ENCODE measurements at regions not wholly inside any gene's neighbourhood (a gene's known extent, or its start where the extent isn't known, plus 50 kb on each side); places are given as distances from the start of the nearest gene placed in this dataset.

DNA sequence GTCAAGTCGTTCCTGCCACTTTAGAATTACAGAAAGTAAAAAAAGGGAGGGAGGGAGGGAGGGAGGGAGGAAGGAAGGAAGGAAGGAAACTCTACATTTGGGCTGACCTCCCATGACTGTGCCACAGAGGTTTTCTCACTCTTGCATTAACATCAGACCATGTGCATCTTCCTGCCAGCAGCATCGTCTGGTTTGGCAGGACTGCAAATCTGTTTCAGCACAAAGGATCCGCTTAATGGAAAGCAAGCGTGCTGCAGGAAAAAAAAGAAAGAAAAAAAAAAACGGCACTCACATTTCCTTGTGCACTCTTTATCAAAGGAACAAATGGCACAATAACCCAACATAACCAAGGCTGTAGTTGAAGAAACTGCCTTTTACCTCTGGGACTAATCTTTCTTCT lies 148.8 kb upstream of the HES1 start:
- no peak for DNase-seq (ENCODE audit: low read depth in 2 of 2)

- no peak for DNase-seq (ENCODE audit: low read depth in 2 of 2)
These were observed 146.8 kb upstream of the HES1 start for GRCh38 chr3:193989186-193989585.

- no peak for DNase-seq (ENCODE audit: low read depth in 2 of 2)
These were observed 144.1 kb upstream of the HES1 start for GRCh38 chr3:193991666-193992424.

DNA sequence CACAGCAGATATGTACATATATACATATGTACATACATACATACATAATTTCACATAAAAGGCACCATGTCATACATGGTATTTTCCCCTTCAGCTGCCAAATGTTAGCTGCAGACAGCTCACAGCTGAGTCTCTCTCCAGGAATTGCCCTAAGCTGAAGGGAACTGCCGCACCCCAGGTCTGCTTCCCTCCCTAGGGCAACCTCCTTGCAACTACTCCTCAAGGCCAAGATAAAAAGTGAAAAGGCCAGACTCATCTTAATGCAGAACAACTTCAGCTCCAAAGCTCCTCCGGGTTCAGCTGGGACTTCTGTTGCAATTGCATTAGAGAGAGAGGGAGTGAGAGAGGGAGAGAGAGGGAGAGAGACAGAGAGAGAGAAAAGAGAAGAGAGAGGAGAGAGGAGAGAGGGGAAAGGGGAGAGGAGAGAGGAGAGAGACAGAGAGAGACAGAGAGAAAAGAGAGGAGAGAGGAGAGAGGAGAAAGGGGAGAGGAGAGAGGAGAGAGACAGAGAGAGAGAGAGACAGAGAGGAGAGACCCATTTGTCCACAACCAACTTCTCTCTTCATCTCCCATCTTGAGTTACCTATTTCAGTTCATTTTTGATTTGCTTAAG lies 143.4 kb upstream of the HES1 start:
- no peak for DNase-seq (ENCODE audit: low read depth in 2 of 2)

GRCh38 chr3:193996221-193996620 lies 139.7 kb upstream of the HES1 start:
- DNase-seq (ENCODE audit: low read depth in 2 of 2) = no peak

GRCh38 chr3:193996641-193997089 lies 139.3 kb upstream of the HES1 start:
- DNase-seq (ENCODE audit: low read depth in 2 of 2) = no peak

DNA sequence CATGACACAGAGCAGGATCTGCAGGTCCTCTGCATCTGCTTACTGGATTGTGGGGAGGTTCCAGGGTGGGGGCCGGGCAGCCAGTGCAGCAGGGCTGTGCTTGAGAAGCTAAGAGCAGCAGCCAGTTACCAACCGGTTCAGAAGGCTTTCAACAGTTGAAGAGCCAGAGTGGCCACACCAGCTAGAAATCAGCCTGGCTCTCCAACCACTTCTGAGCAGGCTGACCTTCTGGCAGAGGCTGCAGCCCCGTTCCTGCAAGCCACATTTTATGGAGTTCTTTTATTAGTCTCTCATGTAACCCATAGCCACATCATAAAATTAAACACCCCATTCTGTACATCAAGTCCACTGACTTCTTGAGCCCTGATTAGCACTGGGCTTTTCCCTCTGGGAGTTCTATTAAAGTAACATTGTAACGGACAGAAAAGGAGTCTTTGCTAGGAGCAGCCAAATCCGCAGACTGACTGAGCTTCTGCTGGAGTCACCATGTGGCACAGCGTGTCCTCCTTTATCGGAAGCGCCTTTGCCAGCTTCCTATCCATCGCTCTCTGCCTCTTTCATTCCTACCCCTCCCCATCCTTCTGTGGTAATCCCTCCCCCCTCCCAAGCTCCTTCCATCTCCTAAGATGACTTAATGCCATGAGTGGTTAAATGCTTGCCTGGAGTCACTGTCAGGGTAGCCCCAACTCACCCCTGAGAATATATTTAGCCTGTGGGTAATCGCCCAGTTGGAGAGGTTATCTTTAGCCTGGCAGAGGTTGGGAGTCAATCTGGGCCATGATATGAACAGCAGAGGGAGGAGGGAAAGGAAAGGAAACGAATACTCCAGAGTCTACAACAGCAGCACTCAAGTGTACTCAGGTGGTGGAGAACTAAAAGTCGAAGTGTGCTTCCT lies 138.5 kb upstream of the HES1 start:
- no peak for DNase-seq (ENCODE audit: low read depth in 2 of 2)

- no peak for DNase-seq (ENCODE audit: low read depth in 2 of 2)
These were observed 137.9 kb upstream of the HES1 start for GRCh38 chr3:193998123-193998448.

GRCh38 chr3:193998628-193999195 lies 137.2 kb upstream of the HES1 start:
- no peak for DNase-seq (ENCODE audit: low read depth in 2 of 2)

- DNase-seq (ENCODE audit: low read depth in 2 of 2) = no peak
These were observed 135.8 kb upstream of the HES1 start for GRCh38 chr3:194000100-194000499.

DNA sequence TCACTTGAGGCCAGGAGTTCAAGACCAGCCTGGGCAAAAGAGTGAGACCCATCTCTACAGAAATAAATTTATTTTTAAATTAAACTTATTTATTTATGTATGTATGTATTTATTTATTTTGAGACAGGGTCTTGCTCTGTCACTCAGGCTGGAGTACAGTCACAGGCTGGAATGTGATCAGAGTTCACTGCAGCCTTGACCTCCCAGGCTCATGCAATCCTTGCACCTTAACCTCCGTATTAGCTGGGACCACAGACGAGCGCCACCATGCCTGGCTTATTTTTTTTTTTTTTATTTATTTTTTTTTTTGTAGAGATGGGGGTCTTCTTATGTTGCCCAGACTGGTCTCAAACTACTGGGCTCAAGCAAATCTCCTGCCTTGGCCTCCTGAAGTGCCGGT lies 135.2 kb upstream of the HES1 start:
- DNase-seq (ENCODE audit: low read depth in 2 of 2) = no peak

DNA sequence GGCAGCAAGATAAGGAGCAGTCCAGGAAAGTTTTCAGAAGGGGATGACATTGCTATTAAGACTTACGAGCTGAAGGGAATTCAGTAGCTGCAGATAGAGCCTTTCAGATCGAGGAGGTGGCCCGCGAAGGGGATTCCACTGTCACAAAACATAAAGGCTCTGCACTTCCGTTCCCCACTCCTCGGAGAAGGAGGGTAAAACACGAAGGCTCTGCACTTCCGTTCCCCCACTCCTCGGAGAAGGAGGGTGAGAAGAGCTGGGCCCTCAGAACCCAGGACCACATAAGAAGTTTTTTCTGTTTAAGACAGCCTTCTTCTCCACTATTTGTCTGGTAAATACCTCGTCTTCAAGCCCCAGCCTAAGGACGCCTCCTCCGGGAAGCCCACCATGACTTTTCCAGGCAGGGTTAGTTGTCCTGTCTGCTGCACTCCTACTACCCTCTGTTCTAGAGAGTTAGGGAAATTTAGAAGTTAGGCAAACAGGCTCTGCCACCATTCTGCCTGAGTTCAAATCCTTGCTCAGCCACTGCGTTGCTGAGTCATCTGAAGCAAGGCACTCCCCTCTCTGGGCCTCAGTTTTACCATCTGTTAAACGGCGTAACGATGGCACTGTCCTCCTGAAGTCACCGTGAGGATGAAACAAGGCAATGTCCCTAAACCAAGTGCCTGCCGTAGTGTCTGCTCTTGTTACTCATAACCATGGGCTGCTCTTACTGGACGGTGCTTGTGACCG lies 134.1 kb upstream of the HES1 start:
- no peak for DNase-seq (ENCODE audit: low read depth in 2 of 2)

DNA sequence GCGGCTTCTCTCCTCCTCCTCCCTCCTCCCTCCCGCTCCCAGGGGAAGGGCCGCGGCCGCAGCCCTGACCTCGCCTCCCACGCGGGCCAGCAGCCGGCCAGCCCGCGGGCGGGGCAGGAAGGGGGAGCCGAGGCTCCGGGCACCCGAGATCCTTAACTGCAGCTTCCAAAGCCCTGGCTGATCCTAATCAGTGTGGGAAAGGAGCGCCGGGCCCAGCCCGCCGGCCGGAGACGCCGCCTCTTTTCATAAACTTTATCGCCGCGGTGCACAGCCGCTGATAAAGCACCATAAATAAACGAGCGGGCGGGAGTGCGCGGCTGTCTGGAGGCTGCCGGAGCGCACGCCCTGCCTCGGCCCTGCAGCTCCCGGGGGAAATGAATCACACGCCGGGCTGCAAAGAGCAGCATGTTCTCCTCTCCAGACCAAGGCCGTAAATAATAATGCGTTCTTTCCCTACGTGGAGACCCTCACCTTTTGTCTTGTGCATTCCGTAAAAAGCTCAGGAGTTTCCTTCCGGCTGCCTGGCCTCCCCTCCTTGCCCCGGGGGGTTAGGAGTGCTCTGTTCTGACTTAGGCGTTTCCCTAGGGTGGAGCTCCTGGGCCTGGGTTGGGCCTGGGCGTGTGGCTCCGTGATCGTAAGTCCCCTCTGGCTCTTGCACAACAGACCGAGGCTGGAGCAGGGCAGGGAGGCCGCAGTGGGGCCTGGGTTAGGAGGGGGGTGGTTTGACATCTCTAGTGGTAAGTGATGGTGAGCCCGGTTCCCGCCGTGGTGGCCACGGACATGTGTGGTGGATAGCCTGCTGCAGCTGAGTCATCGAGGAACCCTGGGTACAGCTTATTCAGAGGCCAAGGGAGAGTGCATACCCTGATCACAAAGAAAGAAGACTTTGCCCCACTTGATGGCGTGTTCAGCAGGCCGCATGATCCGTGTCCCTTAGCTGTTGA lies 132.6 kb upstream of the HES1 start:
- DNase-seq (ENCODE audit: low read depth in 2 of 2) = peak; percentile 26 to 30

DNA sequence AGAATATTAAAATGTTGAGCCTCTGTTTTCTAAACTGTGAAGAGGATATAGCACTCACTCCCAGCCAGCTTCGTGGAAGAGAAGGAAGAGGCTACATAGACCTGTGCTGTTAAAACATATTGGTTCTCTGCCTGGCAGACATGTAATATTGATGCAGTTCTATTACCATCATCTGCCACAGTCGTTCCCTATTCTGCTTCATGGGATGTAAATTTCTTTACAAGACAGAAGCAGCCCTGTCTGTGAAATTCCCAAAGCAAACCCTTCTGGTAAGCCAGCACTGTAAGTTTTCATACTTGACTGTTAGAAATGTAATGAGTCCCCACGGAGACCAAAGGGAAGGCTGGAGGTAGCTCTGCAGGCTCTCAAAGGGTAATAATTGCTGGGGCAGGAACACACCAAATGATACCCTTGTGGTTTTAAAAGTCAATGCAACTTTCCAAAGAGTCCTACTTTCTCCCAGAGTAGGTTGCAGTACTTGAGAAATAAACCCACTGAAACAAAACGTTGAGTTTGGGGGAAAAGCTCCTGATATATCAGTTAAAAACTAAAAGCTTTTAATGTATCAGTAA lies 129.9 kb upstream of the HES1 start:
- no peak for DNase-seq (ENCODE audit: low read depth in 2 of 2)

GRCh38 chr3:194007592-194008337 lies 128.2 kb upstream of the HES1 start:
- no peak for DNase-seq (ENCODE audit: low read depth in 2 of 2)

GRCh38 chr3:194009019-194009418 lies 126.9 kb upstream of the HES1 start:
- DNase-seq (ENCODE audit: low read depth in 2 of 2) = no peak

GRCh38 chr3:194009892-194010533 lies 125.9 kb upstream of the HES1 start:
- DNase-seq (ENCODE audit: low read depth in 2 of 2) = no peak

- no peak for DNase-seq (ENCODE audit: low read depth in 2 of 2)
These were observed 124.1 kb upstream of the HES1 start for GRCh38 chr3:194011807-194012206.

- DNase-seq (ENCODE audit: low read depth in 2 of 2) = no peak
These were observed 122.0 kb upstream of the HES1 start for GRCh38 chr3:194013928-194014327.
